ENCODE measurements at regions not wholly inside any gene's neighbourhood (a gene's known extent, or its start where the extent isn't known, plus 50 kb on each side); places are given as distances from the start of the nearest gene placed in this dataset.

- Mint-ChIP-seq H3K4me1 (no peaks in the 10 kb centered on the region), H3K9me3 (peaks cover 0 to 25% (median 13%) of the 10 kb centered on the region in 8 donors), H3K27ac (no peak overlapping the region), H3K36me3 (peaks cover 0 to 5% of the 10 kb centered on the region in 2 donors), H3K4me3 (no peak overlapping the region), H3K27me3 (peaks cover 1 to 4% of the 10 kb centered on the region in 2 donors)
- DNase-seq: no peak
- Histone ChIP-seq H3K27ac (ENCODE audit: low read depth, low read length) (no peak overlapping the region), H3K36me3 (ENCODE audit: insufficient read depth, low read length) (no peaks in the 10 kb centered on the region), H3K4me3 (ENCODE audit: low read length in 2 of 2) (no peak overlapping the region), H3K9me3 (ENCODE audit: control insufficient read depth in 1 of 2, low read length in 2 of 2) (no peaks in the 10 kb centered on the region), H3K27me3 (ENCODE audit: insufficient read depth, low read length) (no peaks in the 10 kb centered on the region), H3K4me1 (ENCODE audit: insufficient read depth, low read length) (no peaks in the 10 kb centered on the region)
- CTCF ChIA-PET (ENCODE audit: partially characterized antibody): no interaction called here
- POLR2A ChIA-PET (ENCODE audit: partially characterized antibody): no interaction called here
- intact Hi-C loops (cut with micrococcal nuclease): no loop called here
Measured at GRCh38 chr13:19324325-19324724, 142.7 kb upstream of the TUBA3C start.

DNA sequence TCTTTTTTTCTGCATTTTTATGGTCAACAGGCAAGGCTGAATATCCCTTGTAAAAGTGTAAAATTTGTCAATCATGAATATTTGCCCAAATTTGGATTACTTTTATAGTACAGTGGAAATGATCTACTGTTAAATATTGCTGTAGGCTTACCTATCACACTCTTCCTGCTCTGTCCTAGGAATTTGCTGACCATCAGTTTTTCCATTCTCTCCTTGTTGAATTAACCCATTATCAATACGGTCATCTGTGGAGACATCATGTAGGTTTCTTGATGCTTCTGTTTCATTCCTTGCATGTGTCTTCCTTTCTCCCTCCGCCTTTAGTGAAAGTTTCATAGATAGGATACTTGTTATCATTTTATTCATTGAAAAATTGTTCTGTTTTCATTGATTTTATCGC, 139.6 kb upstream of the TUBA3C start:
- H3K4me3 Mint-ChIP-seq: no peak overlapping the region
- H3K36me3 Mint-ChIP-seq: peaks cover 0 to 5% of the 10 kb centered on the region in 2 donors
- H3K36me3 ChIP-seq (ENCODE audit: insufficient read depth, low read length): no peaks in the 10 kb centered on the region
- ChIA-PET CTCF (ENCODE audit: partially characterized antibody) (no interaction called here), POLR2A (ENCODE audit: partially characterized antibody) (no interaction called here)
- DNase-seq: no peak
- H3K27ac Mint-ChIP-seq: no peak overlapping the region
- H3K27me3 ChIP-seq (ENCODE audit: insufficient read depth, low read length): no peaks in the 10 kb centered on the region
- peaks cover 0 to 25% (median 13%) of the 10 kb centered on the region in 8 donors for H3K9me3 Mint-ChIP-seq
- H3K4me1 Mint-ChIP-seq: no peaks in the 10 kb centered on the region
- H3K27ac ChIP-seq (ENCODE audit: low read depth, low read length): no peak overlapping the region
- peaks cover 1 to 4% of the 10 kb centered on the region in 2 donors for H3K27me3 Mint-ChIP-seq
- no peaks in the 10 kb centered on the region for H3K9me3 ChIP-seq (ENCODE audit: control insufficient read depth in 1 of 2, low read length in 2 of 2)
- no peak overlapping the region for H3K4me3 ChIP-seq (ENCODE audit: low read length in 2 of 2)
- intact Hi-C loops (cut with micrococcal nuclease): no loop called here
- H3K4me1 ChIP-seq (ENCODE audit: insufficient read depth, low read length): no peaks in the 10 kb centered on the region

DNA sequence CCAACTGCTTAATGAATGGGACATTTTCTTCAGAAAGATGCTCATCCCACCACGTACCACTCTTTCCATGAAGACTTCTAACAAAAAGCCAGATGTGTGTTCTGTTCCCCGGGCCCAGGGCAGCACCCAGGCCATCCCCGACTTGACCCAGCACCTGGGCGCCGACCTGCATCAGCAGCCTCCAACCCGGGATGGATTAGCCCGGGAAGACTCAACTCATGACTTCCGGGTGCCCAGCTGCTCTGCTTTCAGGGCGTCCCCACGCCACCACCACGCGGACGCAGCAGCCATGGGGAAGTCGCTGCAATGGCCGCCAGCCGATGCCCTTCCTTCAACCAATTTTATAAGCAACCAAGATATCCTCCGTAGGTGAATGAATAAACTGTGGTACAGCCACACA, 123.8 kb upstream of the TUBA3C start:
- POLR2A ChIA-PET (ENCODE audit: partially characterized antibody): no interaction called here
- intact Hi-C loops (cut with micrococcal nuclease): no loop called here

GRCh38 chr13:19289180-19289579, 107.6 kb upstream of the TUBA3C start:
- H3K9me3 Mint-ChIP-seq: peaks cover 0 to 12% (median 2%) of the 10 kb centered on the region in 8 donors
- Histone ChIP-seq H3K27ac (ENCODE audit: low read depth, low read length) (no peak overlapping the region), H3K36me3 (ENCODE audit: insufficient read depth, low read length) (no peaks in the 10 kb centered on the region), H3K4me3 (ENCODE audit: low read length in 2 of 2) (no peak overlapping the region), H3K9me3 (ENCODE audit: control insufficient read depth in 1 of 2, low read length in 2 of 2) (no peaks in the 10 kb centered on the region), H3K4me1 (ENCODE audit: insufficient read depth, low read length) (no peaks in the 10 kb centered on the region), H3K27me3 (ENCODE audit: insufficient read depth, low read length) (no peaks in the 10 kb centered on the region)
- intact Hi-C loops (cut with micrococcal nuclease): no loop called here
- DNase-seq: no peak
- H3K36me3 Mint-ChIP-seq: no peaks in the 10 kb centered on the region
- no peaks in the 10 kb centered on the region for H3K4me1 Mint-ChIP-seq
- peaks cover 0 to 3% of the 10 kb centered on the region in 2 donors for H3K27me3 Mint-ChIP-seq
- POLR2A ChIA-PET (ENCODE audit: partially characterized antibody): no interaction called here
- no peak overlapping the region for H3K27ac Mint-ChIP-seq
- H3K4me3 Mint-ChIP-seq: no peak overlapping the region
- CTCF ChIA-PET (ENCODE audit: partially characterized antibody): no interaction called here

More for the DNA sequence above, 123.8 kb upstream of the TUBA3C start:
- peaks cover 0 to 18% (median 2%) of the 10 kb centered on the region in 8 donors for H3K9me3 Mint-ChIP-seq
- Histone ChIP-seq H3K4me3 (ENCODE audit: low read length in 2 of 2) (no peak overlapping the region), H3K27me3 (ENCODE audit: insufficient read depth, low read length) (no peaks in the 10 kb centered on the region), H3K4me1 (ENCODE audit: insufficient read depth, low read length) (no peaks in the 10 kb centered on the region), H3K27ac (ENCODE audit: low read depth, low read length) (no peak overlapping the region), H3K36me3 (ENCODE audit: insufficient read depth, low read length) (no peaks in the 10 kb centered on the region), H3K9me3 (ENCODE audit: control insufficient read depth in 1 of 2, low read length in 2 of 2) (no peaks in the 10 kb centered on the region)
- no peaks in the 10 kb centered on the region for H3K36me3 Mint-ChIP-seq
- CTCF ChIA-PET (ENCODE audit: partially characterized antibody): no interaction called here
- H3K4me3 Mint-ChIP-seq: no peak overlapping the region
- H3K27me3 Mint-ChIP-seq: no peaks in the 10 kb centered on the region
- no peak overlapping the region for H3K27ac Mint-ChIP-seq
- no peak for DNase-seq
- no peaks in the 10 kb centered on the region for H3K4me1 Mint-ChIP-seq

GRCh38 chr13:19283836-19284235, 102.2 kb upstream of the TUBA3C start:
- H3K4me3 Mint-ChIP-seq: no peak overlapping the region
- no peaks in the 10 kb centered on the region for H3K36me3 Mint-ChIP-seq
- ChIA-PET POLR2A (ENCODE audit: partially characterized antibody) (no interaction called here), CTCF (ENCODE audit: partially characterized antibody) (no interaction called here)
- H3K27me3 Mint-ChIP-seq: no peaks in the 10 kb centered on the region
- H3K4me3 ChIP-seq (ENCODE audit: low read length in 2 of 2): no peak overlapping the region
- DNase-seq: no peak
- no peaks in the 10 kb centered on the region for H3K27me3 ChIP-seq (ENCODE audit: insufficient read depth, low read length)
- H3K27ac ChIP-seq (ENCODE audit: low read depth, low read length): no peak overlapping the region
- intact Hi-C loops (cut with micrococcal nuclease): no loop called here
- H3K4me1 ChIP-seq (ENCODE audit: insufficient read depth, low read length): no peaks in the 10 kb centered on the region
- no peaks in the 10 kb centered on the region for H3K36me3 ChIP-seq (ENCODE audit: insufficient read depth, low read length)
- H3K9me3 ChIP-seq (ENCODE audit: control insufficient read depth in 1 of 2, low read length in 2 of 2): no peaks in the 10 kb centered on the region
- no peaks in the 10 kb centered on the region for H3K4me1 Mint-ChIP-seq
- no peak overlapping the region for H3K27ac Mint-ChIP-seq
- peaks cover 0 to 13% (median 2%) of the 10 kb centered on the region in 8 donors for H3K9me3 Mint-ChIP-seq

DNA sequence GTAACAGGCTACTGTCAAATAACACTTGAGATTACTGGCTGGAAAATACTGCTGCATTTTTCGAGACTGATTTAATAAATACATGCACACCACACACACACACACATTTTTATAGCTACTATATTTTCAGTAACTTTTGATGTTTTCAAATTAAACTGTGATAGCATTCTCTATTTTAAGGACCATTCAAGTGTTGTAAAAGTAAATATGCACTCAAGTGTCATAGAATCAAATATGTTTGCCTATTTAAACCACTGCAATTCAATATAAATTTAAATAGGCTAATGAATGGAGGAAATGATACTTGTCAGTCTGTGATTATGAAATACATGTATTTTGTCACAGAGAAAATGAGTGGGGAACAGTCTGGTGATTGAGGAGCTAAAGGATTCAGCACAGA, 86.7 kb upstream of the TUBA3C start:
- H3K4me1 Mint-ChIP-seq: no peaks in the 10 kb centered on the region
- CTCF ChIA-PET (ENCODE audit: partially characterized antibody): no interaction called here

DNA sequence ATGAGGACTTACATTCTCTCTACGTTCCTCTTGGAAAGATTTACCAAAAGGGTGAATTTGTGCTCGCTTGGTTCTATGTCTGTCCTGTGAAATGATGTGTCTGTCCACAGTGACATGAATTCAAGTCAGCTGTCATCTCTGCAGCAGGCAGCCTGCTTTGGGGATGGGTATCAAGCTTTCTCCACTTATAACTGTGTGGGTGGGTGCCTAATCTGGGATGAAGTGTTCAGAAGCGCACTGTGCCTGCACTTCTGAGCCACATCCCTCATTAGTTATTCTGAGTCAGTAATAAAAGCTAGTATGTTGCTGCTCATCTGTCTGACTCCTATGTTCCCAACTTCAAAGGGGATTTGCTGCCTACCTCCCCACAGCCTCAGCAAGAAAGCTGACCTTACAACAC, 86.1 kb upstream of the TUBA3C start:
- Histone ChIP-seq H3K27ac (ENCODE audit: low read depth, low read length) (no peak overlapping the region), H3K27me3 (ENCODE audit: insufficient read depth, low read length) (no peaks in the 10 kb centered on the region), H3K4me3 (ENCODE audit: low read length in 2 of 2) (no peak overlapping the region), H3K36me3 (ENCODE audit: insufficient read depth, low read length) (no peaks in the 10 kb centered on the region), H3K9me3 (ENCODE audit: control insufficient read depth in 1 of 2, low read length in 2 of 2) (no peaks in the 10 kb centered on the region), H3K4me1 (ENCODE audit: insufficient read depth, low read length) (no peaks in the 10 kb centered on the region)
- ChIA-PET CTCF (ENCODE audit: partially characterized antibody) (no interaction called here), POLR2A (ENCODE audit: partially characterized antibody) (no interaction called here)
- Mint-ChIP-seq H3K27me3 (peaks cover 0 to 3% of the 10 kb centered on the region in 2 donors), H3K4me3 (no peak overlapping the region), H3K27ac (no peak overlapping the region), H3K36me3 (no peaks in the 10 kb centered on the region), H3K9me3 (peaks cover 0 to 6% (median 3%) of the 10 kb centered on the region in 8 donors), H3K4me1 (no peaks in the 10 kb centered on the region)
- intact Hi-C loops (cut with micrococcal nuclease): no loop called here
- peak in 1 of 5 donors; percentile 33 for DNase-seq

More for the DNA sequence above, 86.7 kb upstream of the TUBA3C start:
- POLR2A ChIA-PET (ENCODE audit: partially characterized antibody): no interaction called here
- Mint-ChIP-seq H3K9me3 (peaks cover 0 to 6% (median 4%) of the 10 kb centered on the region in 8 donors), H3K36me3 (no peaks in the 10 kb centered on the region), H3K4me3 (no peak overlapping the region), H3K27ac (no peak overlapping the region), H3K27me3 (peaks cover 0 to 3% of the 10 kb centered on the region in 2 donors)
- intact Hi-C loops (cut with micrococcal nuclease): no loop called here
- H3K9me3 ChIP-seq (ENCODE audit: control insufficient read depth in 1 of 2, low read length in 2 of 2): no peaks in the 10 kb centered on the region
- H3K4me3 ChIP-seq (ENCODE audit: low read length in 2 of 2): no peak overlapping the region
- DNase-seq: no peak
- no peaks in the 10 kb centered on the region for H3K36me3 ChIP-seq (ENCODE audit: insufficient read depth, low read length)
- H3K27me3 ChIP-seq (ENCODE audit: insufficient read depth, low read length): no peaks in the 10 kb centered on the region
- H3K4me1 ChIP-seq (ENCODE audit: insufficient read depth, low read length): no peaks in the 10 kb centered on the region
- H3K27ac ChIP-seq (ENCODE audit: low read depth, low read length): no peak overlapping the region

DNA sequence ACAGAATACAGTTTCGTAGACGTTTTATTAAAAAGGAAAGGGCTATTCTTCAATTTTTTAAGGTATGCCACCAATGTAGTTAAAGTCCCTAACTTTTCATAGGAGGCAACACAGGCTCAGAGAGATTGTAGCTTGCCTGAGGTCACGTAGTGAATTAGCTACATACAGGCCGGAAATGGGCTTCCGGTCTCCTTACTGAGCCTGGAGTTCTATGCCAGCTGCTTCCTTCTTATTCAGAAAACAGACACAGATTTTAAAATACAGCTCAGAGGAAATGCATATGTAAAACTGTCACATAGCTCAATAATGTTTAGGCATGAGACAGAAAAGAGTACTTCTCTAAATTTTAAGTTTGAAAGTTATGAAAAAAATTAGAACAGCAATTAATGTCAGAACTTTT, 85.4 kb upstream of the TUBA3C start:
- Histone ChIP-seq H3K4me1 (ENCODE audit: insufficient read depth, low read length) (no peaks in the 10 kb centered on the region), H3K36me3 (ENCODE audit: insufficient read depth, low read length) (no peaks in the 10 kb centered on the region), H3K27me3 (ENCODE audit: insufficient read depth, low read length) (no peaks in the 10 kb centered on the region), H3K9me3 (ENCODE audit: control insufficient read depth in 1 of 2, low read length in 2 of 2) (no peaks in the 10 kb centered on the region), H3K4me3 (ENCODE audit: low read length in 2 of 2) (no peak overlapping the region), H3K27ac (ENCODE audit: low read depth, low read length) (no peak overlapping the region)
- Mint-ChIP-seq H3K36me3 (no peaks in the 10 kb centered on the region), H3K27me3 (peaks cover 0 to under 1% of the 10 kb centered on the region in 2 donors), H3K27ac (no peak overlapping the region), H3K4me1 (no peaks in the 10 kb centered on the region), H3K4me3 (no peak overlapping the region), H3K9me3 (peaks cover 0 to 5% (median under 1%) of the 10 kb centered on the region in 8 donors)
- ChIA-PET CTCF (ENCODE audit: partially characterized antibody) (no interaction called here), POLR2A (ENCODE audit: partially characterized antibody) (no interaction called here)
- DNase-seq: no peak
- intact Hi-C loops (cut with micrococcal nuclease): no loop called here
